ENCODE measurements at regions not wholly inside any gene's neighbourhood (a gene's known extent, or its start where the extent isn't known, plus 50 kb on each side); places are given as distances from the start of the nearest gene placed in this dataset.

- TF ChIP-seq REST (IDR thresholded peaks at IDR 0.05; ENCODE audit: low read depth) (no peak), MAX (IDR thresholded peaks at IDR 0.05) (no peak), EP300 (IDR thresholded peaks at IDR 0.05; ENCODE audit: borderline replicate concordance) (no peak), RAD21 (IDR thresholded peaks at IDR 0.05; ENCODE audit: low read depth) (no peak), YY1 (IDR thresholded peaks at IDR 0.05; ENCODE audit: low read depth) (no peak), TAF1 (IDR thresholded peaks at IDR 0.05; ENCODE audit: low read depth) (no peak), NFIC (IDR thresholded peaks at IDR 0.05) (no peak), ZBTB7A (IDR thresholded peaks at IDR 0.05; ENCODE audit: low read depth) (no peak), TEAD4 (IDR thresholded peaks at IDR 0.05) (no peak), EGR1 (IDR thresholded peaks at IDR 0.05) (no peak)
These were observed 203.0 kb upstream of the GPR101 start for GRCh38 chrX:137236837-137237236.
